ENCODE measurements at regions not wholly inside any gene's neighbourhood (a gene's known extent, or its start where the extent isn't known, plus 50 kb on each side); places are given as distances from the start of the nearest gene placed in this dataset.

GRCh38 chr13:61965756-61966155 is 550.1 kb upstream of the PCDH20 start:
- Histone ChIP-seq H3K4me3 (ENCODE audit: low read depth in 1 of 3, low read length in 3 of 3) (no peak overlapping the region), H3K36me3 (ENCODE audit: control insufficient read depth in 3 of 3, insufficient read depth in 2 of 3, low read depth in 1 of 3, low read length in 3 of 3) (no peaks in the 10 kb centered on the region), H3K27me3 (ENCODE audit: control insufficient read depth in 3 of 3, insufficient read depth in 3 of 3, low read length in 3 of 3) (no peaks in the 10 kb centered on the region), H3K4me1 (ENCODE audit: control insufficient read depth in 3 of 3, insufficient read depth in 2 of 3, low read depth in 1 of 3, low read length in 2 of 3) (no peaks in the 10 kb centered on the region), H3K9me3 (ENCODE audit: control insufficient read depth in 2 of 2, insufficient read depth in 1 of 2, low read depth in 1 of 2, low read length in 1 of 2) (no peaks in the 10 kb centered on the region), H3K27ac (ENCODE audit: low read depth in 1 of 3, low read length in 2 of 3) (no peak overlapping the region)
- no peak for FAIRE-seq
- 82 to 88% (median 84%) methylated on average over 4 of the region's 4 CpGs for WGBS, 3 donors
- DNase-seq = no peak

- Histone ChIP-seq H3K36me3 (ENCODE audit: control insufficient read depth in 3 of 3, insufficient read depth in 2 of 3, low read depth in 1 of 3, low read length in 3 of 3) (no peaks in the 10 kb centered on the region), H3K27me3 (ENCODE audit: control insufficient read depth in 3 of 3, insufficient read depth in 3 of 3, low read length in 3 of 3) (no peaks in the 10 kb centered on the region), H3K27ac (ENCODE audit: low read depth in 1 of 3, low read length in 2 of 3) (no peak overlapping the region), H3K4me1 (ENCODE audit: control insufficient read depth in 3 of 3, insufficient read depth in 2 of 3, low read depth in 1 of 3, low read length in 2 of 3) (no peaks in the 10 kb centered on the region), H3K9me3 (ENCODE audit: control insufficient read depth in 2 of 2, insufficient read depth in 1 of 2, low read depth in 1 of 2, low read length in 1 of 2) (no peaks in the 10 kb centered on the region), H3K4me3 (ENCODE audit: low read depth in 1 of 3, low read length in 3 of 3) (no peak overlapping the region)
- no peak for FAIRE-seq
- DNase-seq = no peak
These were observed 545.3 kb upstream of the PCDH20 start for GRCh38 chr13:61960981-61961380.

DNA sequence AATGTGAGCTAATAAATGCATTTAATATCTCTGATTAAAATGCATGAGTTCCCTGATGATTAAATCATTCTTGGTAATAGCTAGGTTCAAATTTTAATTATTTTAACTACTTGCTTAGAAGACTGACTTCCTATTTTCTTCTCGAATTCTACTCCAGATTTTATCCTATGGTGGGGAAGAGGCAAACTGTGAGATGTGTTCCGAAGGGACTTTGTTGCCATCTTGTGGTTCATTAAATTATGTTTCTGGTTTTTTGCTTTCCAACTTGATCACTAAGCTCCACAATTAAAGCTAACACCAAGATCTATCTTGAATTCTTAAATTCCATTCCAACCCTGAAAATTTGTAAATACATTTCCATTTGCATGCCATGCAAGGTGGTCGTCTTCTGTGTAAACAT is 538.4 kb upstream of the PCDH20 start:
- Histone ChIP-seq H3K27ac (ENCODE audit: low read depth in 1 of 3, low read length in 2 of 3) (no peak overlapping the region), H3K9me3 (ENCODE audit: control insufficient read depth in 2 of 2, insufficient read depth in 1 of 2, low read depth in 1 of 2, low read length in 1 of 2) (no peaks in the 10 kb centered on the region), H3K36me3 (ENCODE audit: control insufficient read depth in 3 of 3, insufficient read depth in 2 of 3, low read depth in 1 of 3, low read length in 3 of 3) (no peaks in the 10 kb centered on the region), H3K27me3 (ENCODE audit: control insufficient read depth in 3 of 3, insufficient read depth in 3 of 3, low read length in 3 of 3) (no peaks in the 10 kb centered on the region), H3K4me3 (ENCODE audit: low read depth in 1 of 3, low read length in 3 of 3) (no peak overlapping the region), H3K4me1 (ENCODE audit: control insufficient read depth in 3 of 3, insufficient read depth in 2 of 3, low read depth in 1 of 3, low read length in 2 of 3) (no peaks in the 10 kb centered on the region)
- FAIRE-seq (no peak), DNase-seq (peak; percentile 35 to 41)
- WGBS, 3 donors = 9 to 17% (median 12%) methylated on average over 3 of the region's 3 CpGs

DNA sequence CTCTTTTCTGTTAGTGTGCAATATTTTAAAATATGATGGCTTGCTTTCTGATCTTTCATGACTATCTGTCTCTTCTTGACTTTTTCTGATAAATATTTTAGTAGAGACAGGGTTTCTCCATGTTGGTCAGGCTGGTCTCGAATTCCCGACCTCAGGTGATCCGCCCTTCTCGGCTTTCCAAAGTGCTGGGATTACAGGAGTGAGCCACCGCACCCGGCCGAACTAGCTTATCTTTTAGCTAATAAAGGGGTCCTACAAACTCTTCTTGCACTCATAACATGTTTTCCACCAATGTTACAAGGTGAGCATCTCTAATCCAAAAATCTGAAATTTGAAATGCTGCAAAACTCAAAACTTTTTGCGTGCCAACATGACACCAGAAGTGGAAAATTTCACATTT is 535.2 kb upstream of the PCDH20 start:
- 85 to 94% (median 93%) methylated on average over 8 of the region's 8 CpGs for WGBS, 3 donors
- no peak for DNase-seq

GRCh38 chr13:61944329-61944929 is 528.8 kb upstream of the PCDH20 start:
- Histone ChIP-seq H3K27ac (ENCODE audit: low read depth in 1 of 3, low read length in 2 of 3) (no peak overlapping the region), H3K36me3 (ENCODE audit: control insufficient read depth in 3 of 3, insufficient read depth in 2 of 3, low read depth in 1 of 3, low read length in 3 of 3) (no peaks in the 10 kb centered on the region), H3K27me3 (ENCODE audit: control insufficient read depth in 3 of 3, insufficient read depth in 3 of 3, low read length in 3 of 3) (no peaks in the 10 kb centered on the region), H3K9me3 (ENCODE audit: control insufficient read depth in 2 of 2, insufficient read depth in 1 of 2, low read depth in 1 of 2, low read length in 1 of 2) (no peaks in the 10 kb centered on the region), H3K4me1 (ENCODE audit: control insufficient read depth in 3 of 3, insufficient read depth in 2 of 3, low read depth in 1 of 3, low read length in 2 of 3) (no peaks in the 10 kb centered on the region), H3K4me3 (ENCODE audit: low read depth in 1 of 3, low read length in 3 of 3) (no peak overlapping the region)
- no peak for DNase-seq
- FAIRE-seq = peak; percentile 93
- WGBS, 3 donors = 76 to 80% (median 80%) methylated on average over 7 of the region's 7 CpGs

More for the DNA sequence above, 535.2 kb upstream of the PCDH20 start:
- Histone ChIP-seq H3K4me3 (ENCODE audit: low read depth in 1 of 3, low read length in 3 of 3) (no peak overlapping the region), H3K9me3 (ENCODE audit: control insufficient read depth in 2 of 2, insufficient read depth in 1 of 2, low read depth in 1 of 2, low read length in 1 of 2) (no peaks in the 10 kb centered on the region), H3K27me3 (ENCODE audit: control insufficient read depth in 3 of 3, insufficient read depth in 3 of 3, low read length in 3 of 3) (no peaks in the 10 kb centered on the region), H3K27ac (ENCODE audit: low read depth in 1 of 3, low read length in 2 of 3) (no peak overlapping the region), H3K4me1 (ENCODE audit: control insufficient read depth in 3 of 3, insufficient read depth in 2 of 3, low read depth in 1 of 3, low read length in 2 of 3) (no peaks in the 10 kb centered on the region), H3K36me3 (ENCODE audit: control insufficient read depth in 3 of 3, insufficient read depth in 2 of 3, low read depth in 1 of 3, low read length in 3 of 3) (no peaks in the 10 kb centered on the region)
- no peak for FAIRE-seq

GRCh38 chr13:61935710-61936109 is 520.1 kb upstream of the PCDH20 start:
- FAIRE-seq (no peak), DNase-seq (no peak)
- Histone ChIP-seq H3K27me3 (ENCODE audit: control insufficient read depth in 3 of 3, insufficient read depth in 3 of 3, low read length in 3 of 3) (no peaks in the 10 kb centered on the region), H3K4me3 (ENCODE audit: low read depth in 1 of 3, low read length in 3 of 3) (no peak overlapping the region), H3K27ac (ENCODE audit: low read depth in 1 of 3, low read length in 2 of 3) (no peak overlapping the region), H3K9me3 (ENCODE audit: control insufficient read depth in 2 of 2, insufficient read depth in 1 of 2, low read depth in 1 of 2, low read length in 1 of 2) (no peaks in the 10 kb centered on the region), H3K36me3 (ENCODE audit: control insufficient read depth in 3 of 3, insufficient read depth in 2 of 3, low read depth in 1 of 3, low read length in 3 of 3) (no peaks in the 10 kb centered on the region), H3K4me1 (ENCODE audit: control insufficient read depth in 3 of 3, insufficient read depth in 2 of 3, low read depth in 1 of 3, low read length in 2 of 3) (no peaks in the 10 kb centered on the region)
- WGBS, 3 donors = 91 to 94% (median 91%) methylated on average over 1 of the region's 1 CpG

DNA sequence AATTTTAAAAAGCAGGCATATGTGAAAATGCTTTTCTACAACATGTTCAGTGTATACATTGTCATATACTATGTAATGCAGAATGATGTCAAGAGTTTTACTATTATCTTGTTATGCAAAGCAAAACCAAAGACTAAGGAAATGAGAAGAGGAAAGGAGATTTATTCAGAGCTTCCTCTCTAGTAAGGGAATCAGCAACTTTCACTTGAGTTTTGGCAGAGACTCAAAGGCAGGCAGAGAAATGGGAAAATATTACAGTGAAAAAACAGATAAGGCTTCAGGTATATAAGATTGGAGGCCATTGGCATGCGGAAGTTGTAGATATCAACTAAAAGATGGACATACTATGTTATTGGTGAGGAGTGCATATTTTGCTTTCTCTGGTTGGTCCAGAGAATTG is 512.0 kb upstream of the PCDH20 start:
- Histone ChIP-seq H3K9me3 (ENCODE audit: control insufficient read depth in 2 of 2, insufficient read depth in 1 of 2, low read depth in 1 of 2, low read length in 1 of 2) (peaks cover 0 to 6% of the 10 kb centered on the region in 2 donors), H3K4me1 (ENCODE audit: control insufficient read depth in 3 of 3, insufficient read depth in 2 of 3, low read depth in 1 of 3, low read length in 2 of 3) (no peaks in the 10 kb centered on the region), H3K36me3 (ENCODE audit: control insufficient read depth in 3 of 3, insufficient read depth in 2 of 3, low read depth in 1 of 3, low read length in 3 of 3) (no peaks in the 10 kb centered on the region), H3K27ac (ENCODE audit: low read depth in 1 of 3, low read length in 2 of 3) (no peak overlapping the region), H3K27me3 (ENCODE audit: control insufficient read depth in 3 of 3, insufficient read depth in 3 of 3, low read length in 3 of 3) (no peaks in the 10 kb centered on the region), H3K4me3 (ENCODE audit: low read depth in 1 of 3, low read length in 3 of 3) (no peak overlapping the region)
- 14 to 57% (median 30%) methylated on average over 1 of the region's 1 CpG for WGBS, 3 donors
- FAIRE-seq (no peak), DNase-seq (peak in 1 of 2 donors; percentile 62)

- Histone ChIP-seq H3K36me3 (ENCODE audit: control insufficient read depth in 3 of 3, insufficient read depth in 2 of 3, low read depth in 1 of 3, low read length in 3 of 3) (no peaks in the 10 kb centered on the region), H3K4me1 (ENCODE audit: control insufficient read depth in 3 of 3, insufficient read depth in 2 of 3, low read depth in 1 of 3, low read length in 2 of 3) (no peaks in the 10 kb centered on the region), H3K4me3 (ENCODE audit: low read depth in 1 of 3, low read length in 3 of 3) (no peak overlapping the region), H3K27me3 (ENCODE audit: control insufficient read depth in 3 of 3, insufficient read depth in 3 of 3, low read length in 3 of 3) (no peaks in the 10 kb centered on the region), H3K27ac (ENCODE audit: low read depth in 1 of 3, low read length in 2 of 3) (no peak overlapping the region), H3K9me3 (ENCODE audit: control insufficient read depth in 2 of 2, insufficient read depth in 1 of 2, low read depth in 1 of 2, low read length in 1 of 2) (peaks cover 0 to 12% of the 10 kb centered on the region in 2 donors)
- 89 to 96% (median 93%) methylated on average over 2 of the region's 2 CpGs for WGBS, 3 donors
- FAIRE-seq (no peak), DNase-seq (no peak)
These were observed 503.2 kb upstream of the PCDH20 start for GRCh38 chr13:61918841-61919240.

GRCh38 chr13:61916483-61916882 is 500.8 kb upstream of the PCDH20 start:
- WGBS, 3 donors = 68 to 93% (median 82%) methylated on average over 1 of the region's 1 CpG
- peak; percentile 80 for FAIRE-seq
- no peak overlapping the region for H3K4me3 ChIP-seq (ENCODE audit: low read depth in 1 of 3, low read length in 3 of 3)
- H3K36me3 ChIP-seq (ENCODE audit: control insufficient read depth in 3 of 3, insufficient read depth in 2 of 3, low read depth in 1 of 3, low read length in 3 of 3) = no peaks in the 10 kb centered on the region
- no peaks in the 10 kb centered on the region for H3K27me3 ChIP-seq (ENCODE audit: control insufficient read depth in 3 of 3, insufficient read depth in 3 of 3, low read length in 3 of 3)
- no peak overlapping the region for H3K27ac ChIP-seq (ENCODE audit: low read depth in 1 of 3, low read length in 2 of 3)
- DNase-seq = no peak
- no peaks in the 10 kb centered on the region for H3K4me1 ChIP-seq (ENCODE audit: control insufficient read depth in 3 of 3, insufficient read depth in 2 of 3, low read depth in 1 of 3, low read length in 2 of 3)
- peaks cover 0 to 8% of the 10 kb centered on the region in 2 donors for H3K9me3 ChIP-seq (ENCODE audit: control insufficient read depth in 2 of 2, insufficient read depth in 1 of 2, low read depth in 1 of 2, low read length in 1 of 2)
